ENCODE measurements at regions not wholly inside any gene's neighbourhood (a gene's known extent, or its start where the extent isn't known, plus 50 kb on each side); places are given as distances from the start of the nearest gene placed in this dataset.

DNA sequence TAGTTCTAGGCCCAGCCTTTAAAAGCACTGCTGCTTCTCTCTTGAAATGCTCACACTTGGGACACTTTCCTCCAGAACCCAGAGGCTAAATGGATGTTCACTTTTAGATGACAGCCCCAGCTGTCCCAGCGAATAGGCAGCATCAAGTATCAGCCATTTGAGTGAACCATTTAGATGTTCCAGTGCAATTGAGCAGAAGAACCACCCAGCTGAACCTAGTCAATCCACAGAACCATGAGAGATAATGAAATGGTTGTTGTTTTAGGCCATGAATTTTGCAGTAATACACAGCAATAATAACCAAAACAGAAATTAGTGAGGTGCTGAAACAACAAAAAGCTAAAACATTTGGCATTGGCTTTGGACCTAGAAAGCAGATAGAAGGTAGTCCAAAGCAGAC lies 273.9 kb downstream of the ETV1 start:
- TF ChIP-seq EZH2phosphoT487 (IDR thresholded peaks at IDR 0.05; ENCODE audit: unreplicated experiment): no peak
- TF ChIP-seq CTCF (conservative IDR thresholded peaks at IDR 0.05; ENCODE audit: low read depth in 2 of 2): no peak
- TF ChIP-seq STAT1 (IDR thresholded peaks at IDR 0.05; ENCODE audit: unreplicated experiment): no peak
- TF ChIP-seq ZNF331 (CRISPR knock-in tag; IDR thresholded peaks at IDR 0.05; ENCODE audit: low read depth): peak; percentile 89
- TF ChIP-seq EZH2 (IDR thresholded peaks at IDR 0.05; ENCODE audit: low read depth, unreplicated experiment): no peak
- TF ChIP-seq POLR2AphosphoS5 (IDR thresholded peaks at IDR 0.05; ENCODE audit: low read depth): no peak
- no peak for TF ChIP-seq CREB1 (CRISPR knock-in tag; IDR thresholded peaks at IDR 0.05; ENCODE audit: low read depth)
- TF ChIP-seq, protein P1, sequence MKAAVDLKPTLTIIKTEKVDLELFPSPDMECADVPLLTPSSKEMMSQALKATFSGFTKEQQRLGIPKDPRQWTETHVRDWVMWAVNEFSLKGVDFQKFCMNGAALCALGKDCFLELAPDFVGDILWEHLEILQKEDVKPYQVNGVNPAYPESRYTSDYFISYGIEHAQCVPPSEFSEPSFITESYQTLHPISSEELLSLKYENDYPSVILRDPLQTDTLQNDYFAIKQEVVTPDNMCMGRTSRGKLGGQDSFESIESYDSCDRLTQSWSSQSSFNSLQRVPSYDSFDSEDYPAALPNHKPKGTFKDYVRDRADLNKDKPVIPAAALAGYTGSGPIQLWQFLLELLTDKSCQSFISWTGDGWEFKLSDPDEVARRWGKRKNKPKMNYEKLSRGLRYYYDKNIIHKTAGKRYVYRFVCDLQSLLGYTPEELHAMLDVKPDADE (IDR thresholded peaks at IDR 0.05): no peak
- TF ChIP-seq, protein P2, sequence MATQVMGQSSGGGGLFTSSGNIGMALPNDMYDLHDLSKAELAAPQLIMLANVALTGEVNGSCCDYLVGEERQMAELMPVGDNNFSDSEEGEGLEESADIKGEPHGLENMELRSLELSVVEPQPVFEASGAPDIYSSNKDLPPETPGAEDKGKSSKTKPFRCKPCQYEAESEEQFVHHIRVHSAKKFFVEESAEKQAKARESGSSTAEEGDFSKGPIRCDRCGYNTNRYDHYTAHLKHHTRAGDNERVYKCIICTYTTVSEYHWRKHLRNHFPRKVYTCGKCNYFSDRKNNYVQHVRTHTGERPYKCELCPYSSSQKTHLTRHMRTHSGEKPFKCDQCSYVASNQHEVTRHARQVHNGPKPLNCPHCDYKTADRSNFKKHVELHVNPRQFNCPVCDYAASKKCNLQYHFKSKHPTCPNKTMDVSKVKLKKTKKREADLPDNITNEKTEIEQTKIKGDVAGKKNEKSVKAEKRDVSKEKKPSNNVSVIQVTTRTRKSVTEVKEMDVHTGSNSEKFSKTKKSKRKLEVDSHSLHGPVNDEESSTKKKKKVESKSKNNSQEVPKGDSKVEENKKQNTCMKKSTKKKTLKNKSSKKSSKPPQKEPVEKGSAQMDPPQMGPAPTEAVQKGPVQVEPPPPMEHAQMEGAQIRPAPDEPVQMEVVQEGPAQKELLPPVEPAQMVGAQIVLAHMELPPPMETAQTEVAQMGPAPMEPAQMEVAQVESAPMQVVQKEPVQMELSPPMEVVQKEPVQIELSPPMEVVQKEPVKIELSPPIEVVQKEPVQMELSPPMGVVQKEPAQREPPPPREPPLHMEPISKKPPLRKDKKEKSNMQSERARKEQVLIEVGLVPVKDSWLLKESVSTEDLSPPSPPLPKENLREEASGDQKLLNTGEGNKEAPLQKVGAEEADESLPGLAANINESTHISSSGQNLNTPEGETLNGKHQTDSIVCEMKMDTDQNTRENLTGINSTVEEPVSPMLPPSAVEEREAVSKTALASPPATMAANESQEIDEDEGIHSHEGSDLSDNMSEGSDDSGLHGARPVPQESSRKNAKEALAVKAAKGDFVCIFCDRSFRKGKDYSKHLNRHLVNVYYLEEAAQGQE (IDR thresholded peaks at IDR 0.05; ENCODE audit: unreplicated experiment): no peak
- TF ChIP-seq JUNB (IDR thresholded peaks at IDR 0.05; ENCODE audit: unreplicated experiment): no peak

All from GM23338 (cell line).